TTC549 (cell line): ENCODE measurements at regions not wholly inside any gene's neighbourhood (a gene's known extent, or its start where the extent isn't known, plus 50 kb on each side); places are given as distances from the start of the nearest gene placed in this dataset.
"Not testable (repeated sequence)": the region's sequence is repeated elsewhere in the genome, so short reads cannot be mapped to it uniquely, and the experiment has no call there.

Experiments used
- FAIRE-seq: peaks from 2 replicates; lab custom pipeline; 2012; peaks lifted over from hg19 to GRCh38; lab: Jason Lieb, UNC

DNA sequence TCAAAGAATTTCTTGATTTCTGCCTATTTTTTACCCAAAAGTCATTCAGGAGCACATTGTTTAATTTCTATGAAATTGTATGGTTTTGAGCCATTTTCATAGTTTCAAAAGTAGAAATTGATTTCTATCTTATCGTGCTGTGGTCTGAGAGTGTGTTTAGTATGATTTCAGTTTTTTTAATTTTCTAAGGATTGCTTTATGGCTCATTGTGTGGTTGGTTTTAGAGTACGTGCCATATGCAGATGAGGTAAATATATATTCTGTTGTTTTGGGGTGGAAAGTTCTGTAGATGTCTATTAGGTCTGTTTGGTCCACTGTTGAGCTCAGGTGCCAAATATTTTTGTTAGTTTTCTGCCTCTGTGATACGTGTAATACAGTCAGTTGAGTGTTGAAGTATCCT, 487.1 kb upstream of the CBLB start:
- FAIRE-seq: no peak

GRCh38 chr3:106359692-106360091, 490.9 kb upstream of the CBLB start:
- no peak for FAIRE-seq

GRCh38 chr3:106360901-106361300, 492.1 kb upstream of the CBLB start:
- not testable (repeated sequence) for FAIRE-seq

- FAIRE-seq: no peak
Observed at GRCh38 chr3:106364477-106364876, 495.7 kb upstream of the CBLB start.

DNA sequence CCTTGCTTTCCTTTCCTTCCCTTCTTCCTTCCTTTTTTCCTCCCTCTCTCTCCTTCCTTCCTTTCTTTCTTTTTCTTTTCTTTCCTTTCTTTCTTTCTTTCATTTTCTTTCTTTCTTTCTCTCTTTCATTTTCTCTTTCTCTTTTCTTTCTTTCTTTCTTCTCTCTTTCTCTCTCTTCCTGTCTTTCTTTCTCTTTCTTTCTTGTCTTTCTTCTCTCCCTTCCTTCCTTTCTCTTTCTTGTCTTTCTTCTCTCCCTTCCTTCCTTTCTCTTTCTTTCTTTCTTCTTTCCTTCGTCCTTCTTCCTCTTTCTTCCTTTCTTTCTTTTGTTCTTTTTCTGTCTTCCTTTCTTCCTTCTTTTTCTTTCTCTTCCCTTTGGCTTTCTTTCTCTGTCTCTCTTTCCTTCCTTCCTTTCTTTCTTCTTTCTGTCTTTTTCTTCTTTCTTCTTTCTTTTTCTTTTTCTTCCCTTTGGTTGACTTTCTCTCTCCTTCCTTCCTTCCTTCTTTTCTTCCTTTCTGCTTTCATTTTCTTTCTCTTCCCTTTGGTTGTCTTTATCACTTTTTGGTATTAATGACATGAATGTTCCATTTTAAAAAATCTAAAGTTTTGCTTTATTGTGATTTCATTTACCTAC, 496.4 kb upstream of the CBLB start:
- no peak for FAIRE-seq

GRCh38 chr3:106366352-106366751, 497.5 kb upstream of the CBLB start:
- no peak for FAIRE-seq

DNA sequence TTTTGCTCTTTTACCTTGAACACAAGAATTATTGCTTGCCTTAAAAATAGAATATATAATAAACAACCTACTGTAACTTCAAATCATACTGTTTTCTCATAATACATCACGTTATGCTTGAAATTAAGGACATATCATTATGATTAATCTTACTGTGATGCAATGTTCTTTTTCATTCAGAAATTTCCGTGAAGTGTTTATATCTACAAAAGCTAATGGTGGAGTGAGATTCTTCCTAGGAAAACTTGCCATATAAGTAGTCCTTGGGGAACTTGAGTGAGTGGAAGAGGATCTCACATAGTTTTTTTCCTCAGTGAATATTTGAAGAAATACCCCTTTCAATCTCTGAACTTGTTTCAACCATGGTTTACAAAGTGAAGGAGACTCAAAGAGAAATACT, 498.7 kb upstream of the CBLB start:
- FAIRE-seq: no peak

GRCh38 chr3:106371221-106371970, 502.6 kb upstream of the CBLB start:
- no peak for FAIRE-seq

DNA sequence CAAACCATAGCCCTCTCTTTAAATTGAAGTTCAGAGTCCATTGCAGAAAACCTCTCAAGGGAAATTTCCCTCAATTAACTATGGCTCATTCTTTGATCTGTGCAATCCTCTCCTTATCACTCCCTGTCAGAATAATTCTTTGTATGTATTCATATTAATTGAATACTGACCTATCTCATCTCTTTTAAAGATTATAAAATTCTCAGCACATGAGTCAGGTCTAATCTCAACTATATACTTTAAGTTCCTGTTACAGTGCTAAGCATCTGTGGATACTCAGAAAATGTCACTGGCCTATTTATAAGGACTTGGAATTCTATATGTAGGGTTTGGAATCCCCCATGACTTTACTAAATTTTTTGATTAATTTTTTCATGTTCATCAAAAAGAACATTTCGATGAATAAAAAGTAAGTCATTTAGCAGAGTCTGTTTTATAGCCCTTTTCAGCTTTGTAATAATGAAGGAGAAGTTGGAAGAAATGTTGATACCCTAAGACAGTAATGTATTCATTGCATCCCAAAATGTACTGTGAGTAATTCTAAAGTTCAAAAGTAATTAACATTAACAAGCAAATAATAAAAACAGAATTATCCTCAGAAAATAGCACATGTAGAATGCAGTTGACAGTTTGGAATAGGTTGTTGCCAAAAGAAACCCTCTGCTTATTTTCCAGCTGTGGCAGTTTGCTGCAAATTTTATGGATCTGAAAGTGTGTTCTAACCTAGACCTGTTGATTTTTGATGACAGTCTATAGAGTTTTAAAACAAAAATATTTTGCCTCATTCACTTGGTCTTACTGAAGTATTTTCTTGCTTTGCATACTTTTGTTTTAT, 503.4 kb upstream of the CBLB start:
- FAIRE-seq: no peak

DNA sequence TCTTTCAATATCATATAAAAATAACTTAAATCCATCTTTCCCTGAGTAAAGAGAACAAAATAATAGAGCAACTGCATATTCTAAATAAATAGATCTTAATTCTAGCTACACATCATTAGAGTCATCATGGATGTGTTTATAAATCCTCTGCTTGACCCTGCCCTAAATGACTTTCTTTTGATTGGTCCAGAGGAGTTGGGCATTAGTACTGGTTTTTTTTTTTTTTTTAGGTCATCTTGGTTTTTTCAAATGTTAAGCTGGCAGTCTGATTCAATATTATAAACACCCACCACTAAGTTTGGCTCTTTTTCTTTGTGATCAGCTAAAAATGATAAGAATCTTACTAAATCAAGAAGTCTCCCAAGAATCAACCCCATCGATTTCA, 504.0 kb upstream of the CBLB start:
- FAIRE-seq: no peak

- FAIRE-seq: no peak
Observed at GRCh38 chr3:106376016-106376570, 507.3 kb upstream of the CBLB start.

GRCh38 chr3:106379251-106379750, 510.5 kb upstream of the CBLB start:
- FAIRE-seq: no peak

GRCh38 chr3:106380232-106380631, 511.4 kb upstream of the CBLB start:
- FAIRE-seq: no peak

DNA sequence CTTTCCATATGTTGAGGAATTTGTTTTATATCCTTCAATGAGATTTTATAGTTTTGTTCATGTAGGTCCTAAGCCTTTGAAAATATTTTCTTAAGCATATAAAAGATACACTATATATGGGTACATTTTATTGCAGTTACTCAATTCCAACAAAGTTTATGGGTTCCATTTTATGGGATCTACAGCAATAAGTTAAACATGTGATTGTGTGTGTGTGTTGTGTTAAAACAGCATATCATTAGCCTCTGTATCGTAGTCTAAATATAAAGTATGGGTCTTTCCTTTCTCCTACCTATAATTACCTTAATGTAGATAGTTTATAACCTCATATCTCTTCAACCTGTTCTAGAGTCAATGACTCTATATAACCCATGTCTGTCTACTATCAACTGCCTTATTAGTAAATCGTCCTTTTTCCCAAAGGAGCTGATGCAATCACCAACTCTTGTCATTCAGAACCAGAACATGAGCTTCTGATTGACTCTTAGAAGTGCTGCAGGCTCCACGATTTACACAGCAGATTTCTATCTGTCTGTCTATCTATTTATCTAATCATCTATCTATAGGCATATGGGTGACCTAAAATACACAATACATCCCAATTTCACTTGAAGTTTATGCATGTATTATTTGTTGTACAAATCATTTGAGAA, 512.6 kb upstream of the CBLB start:
- no peak for FAIRE-seq

DNA sequence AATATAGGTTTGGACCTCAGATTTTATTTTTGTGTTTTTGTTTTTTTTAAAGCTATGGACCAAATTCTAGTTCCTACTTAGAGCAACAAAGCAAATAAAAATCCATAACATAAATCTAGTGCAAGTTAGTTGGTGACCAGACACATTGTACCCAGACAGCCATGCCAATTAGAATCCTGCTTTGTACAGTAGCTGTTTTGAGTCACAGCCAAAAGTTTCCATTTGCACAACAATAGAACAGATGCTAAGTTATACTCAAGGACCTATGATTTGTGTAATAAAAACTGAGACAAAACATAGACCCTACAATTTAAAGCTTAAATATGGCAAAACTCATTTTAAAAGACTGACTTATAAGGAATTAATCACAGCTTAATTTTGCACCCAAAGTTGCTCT, 513.1 kb upstream of the CBLB start:
- no peak for FAIRE-seq

DNA sequence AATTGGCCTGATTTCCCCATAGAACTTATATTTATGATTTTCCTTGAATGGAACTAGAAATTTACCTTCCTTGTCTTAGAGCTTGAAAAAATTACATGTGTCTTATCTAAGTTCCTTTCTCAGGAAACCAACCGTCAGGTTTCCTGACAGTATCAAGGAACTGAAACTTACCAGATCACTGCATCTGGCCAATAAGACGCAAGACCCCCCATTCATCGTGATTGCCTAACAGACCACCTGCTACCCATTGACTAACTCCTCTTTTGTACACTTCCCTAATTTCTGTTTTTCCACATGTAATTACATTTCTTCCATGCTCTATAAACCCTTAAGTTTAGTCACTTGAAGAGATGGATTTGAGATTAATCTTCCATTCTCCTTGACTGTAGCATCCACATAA, 517.2 kb upstream of the CBLB start:
- FAIRE-seq: no peak

- no peak for FAIRE-seq
Observed at GRCh38 chr3:106392915-106393314, 524.1 kb upstream of the CBLB start.

GRCh38 chr3:106397006-106397405, 528.2 kb upstream of the CBLB start:
- no peak for FAIRE-seq

- FAIRE-seq: no peak
Observed at GRCh38 chr3:106398891-106399600, 530.2 kb upstream of the CBLB start.

GRCh38 chr3:106399761-106400160, 530.9 kb upstream of the CBLB start:
- no peak for FAIRE-seq

GRCh38 chr3:106401666-106402490, 533.1 kb upstream of the CBLB start:
- no peak for FAIRE-seq
